ENCODE measurements at regions not wholly inside any gene's neighbourhood (a gene's known extent, or its start where the extent isn't known, plus 50 kb on each side); places are given as distances from the start of the nearest gene placed in this dataset.

DNA sequence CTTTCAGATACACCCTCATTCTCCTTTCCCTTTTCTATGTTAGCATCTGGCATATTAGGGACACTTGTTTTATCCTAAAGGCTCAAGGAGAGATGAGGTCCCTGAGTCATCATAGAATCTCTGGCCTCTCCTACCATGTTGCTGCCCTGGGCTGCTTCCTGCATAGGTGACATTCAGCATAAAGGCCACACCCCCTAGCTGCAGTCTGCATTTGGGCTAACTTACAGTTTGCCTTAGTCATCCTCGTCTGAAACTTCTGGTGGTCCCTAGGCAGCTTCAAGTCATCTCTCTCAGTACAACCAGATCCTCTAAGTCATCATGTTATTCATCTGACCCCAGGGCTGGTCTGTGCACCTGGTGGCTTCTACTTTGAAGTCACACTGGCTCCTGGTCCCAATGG, 982.7 kb upstream of the NR2F2 start:
- H3K4me3 ChIP-seq (ENCODE audit: low read depth, low read length): no peak overlapping the region
- TF ChIP-seq, protein P1, sequence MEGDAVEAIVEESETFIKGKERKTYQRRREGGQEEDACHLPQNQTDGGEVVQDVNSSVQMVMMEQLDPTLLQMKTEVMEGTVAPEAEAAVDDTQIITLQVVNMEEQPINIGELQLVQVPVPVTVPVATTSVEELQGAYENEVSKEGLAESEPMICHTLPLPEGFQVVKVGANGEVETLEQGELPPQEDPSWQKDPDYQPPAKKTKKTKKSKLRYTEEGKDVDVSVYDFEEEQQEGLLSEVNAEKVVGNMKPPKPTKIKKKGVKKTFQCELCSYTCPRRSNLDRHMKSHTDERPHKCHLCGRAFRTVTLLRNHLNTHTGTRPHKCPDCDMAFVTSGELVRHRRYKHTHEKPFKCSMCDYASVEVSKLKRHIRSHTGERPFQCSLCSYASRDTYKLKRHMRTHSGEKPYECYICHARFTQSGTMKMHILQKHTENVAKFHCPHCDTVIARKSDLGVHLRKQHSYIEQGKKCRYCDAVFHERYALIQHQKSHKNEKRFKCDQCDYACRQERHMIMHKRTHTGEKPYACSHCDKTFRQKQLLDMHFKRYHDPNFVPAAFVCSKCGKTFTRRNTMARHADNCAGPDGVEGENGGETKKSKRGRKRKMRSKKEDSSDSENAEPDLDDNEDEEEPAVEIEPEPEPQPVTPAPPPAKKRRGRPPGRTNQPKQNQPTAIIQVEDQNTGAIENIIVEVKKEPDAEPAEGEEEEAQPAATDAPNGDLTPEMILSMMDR (IDR thresholded peaks at IDR 0.05; ENCODE audit: low read depth, low read length): no peak

DNA sequence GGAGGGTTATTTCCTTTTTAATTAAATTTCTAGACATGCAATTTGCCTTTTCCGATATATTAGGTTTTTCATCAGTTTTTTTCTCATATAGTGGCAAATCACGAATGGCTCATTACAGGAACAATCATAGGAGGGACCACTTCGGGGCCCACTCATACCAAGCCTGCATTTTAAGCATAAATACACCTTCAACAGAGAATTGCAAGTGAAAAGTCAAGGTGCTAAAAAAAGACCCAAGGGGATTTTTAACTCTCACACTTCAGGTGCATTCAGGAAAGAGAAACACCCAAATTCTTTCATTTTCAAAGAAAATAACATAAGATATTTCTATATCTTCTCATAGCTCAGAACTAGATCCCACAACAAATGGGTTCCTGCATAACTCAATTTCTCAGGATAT, 979.6 kb upstream of the NR2F2 start:
- TF ChIP-seq, protein P1 (IDR thresholded peaks at IDR 0.05; ENCODE audit: low read depth, low read length): no peak
- H3K4me3 ChIP-seq (ENCODE audit: low read depth, low read length): no peak overlapping the region

DNA sequence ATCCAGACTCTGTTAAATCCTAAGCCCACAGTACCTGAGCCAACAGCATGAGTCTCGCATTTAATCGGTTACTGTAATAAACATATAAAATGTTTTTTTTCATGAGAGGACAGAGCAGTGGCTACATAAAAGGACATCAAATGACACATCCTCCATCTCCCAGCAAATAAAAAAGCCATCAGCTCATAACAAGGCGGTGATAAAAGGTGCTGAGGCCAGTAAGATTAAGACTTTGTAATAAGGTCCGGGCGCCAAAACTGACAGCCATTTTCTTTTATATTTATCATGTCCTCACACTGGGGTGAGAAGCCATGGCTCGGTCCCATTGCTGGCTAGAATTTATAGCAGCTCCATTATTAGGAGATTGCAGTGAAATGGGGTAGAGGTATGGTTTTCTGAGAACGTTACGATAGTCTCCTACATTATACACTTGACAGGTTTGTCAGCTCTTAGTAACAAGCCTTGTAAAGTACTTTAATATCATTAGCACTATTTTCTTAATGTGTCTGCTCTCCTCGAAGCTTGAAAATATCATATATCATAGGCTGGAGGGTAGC, 977.8 kb upstream of the NR2F2 start:
- TF ChIP-seq, protein P1 (IDR thresholded peaks at IDR 0.05; ENCODE audit: low read depth, low read length): no peak
- no peak overlapping the region for H3K4me3 ChIP-seq (ENCODE audit: low read depth, low read length)

DNA sequence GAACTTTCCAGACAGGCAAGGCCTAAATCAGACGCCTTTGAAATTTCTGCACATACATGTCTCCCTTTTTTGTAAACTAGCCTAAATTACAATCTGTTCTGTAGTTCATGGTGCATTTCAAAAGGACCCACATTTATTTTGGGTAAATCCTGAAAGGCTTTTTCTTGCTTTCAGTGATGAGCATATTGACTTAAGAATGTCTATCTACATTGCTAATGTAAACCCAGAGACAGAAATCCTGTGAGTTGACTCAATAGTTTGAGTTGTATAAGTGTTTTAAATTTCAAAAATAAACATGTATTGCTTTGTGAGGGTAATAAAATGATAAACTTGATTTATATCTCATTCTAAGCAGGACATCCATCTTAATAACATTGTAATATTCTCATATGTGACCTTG, 977.0 kb upstream of the NR2F2 start:
- TF ChIP-seq, protein P1 (IDR thresholded peaks at IDR 0.05; ENCODE audit: low read depth, low read length): no peak
- no peak overlapping the region for H3K4me3 ChIP-seq (ENCODE audit: low read depth, low read length)

DNA sequence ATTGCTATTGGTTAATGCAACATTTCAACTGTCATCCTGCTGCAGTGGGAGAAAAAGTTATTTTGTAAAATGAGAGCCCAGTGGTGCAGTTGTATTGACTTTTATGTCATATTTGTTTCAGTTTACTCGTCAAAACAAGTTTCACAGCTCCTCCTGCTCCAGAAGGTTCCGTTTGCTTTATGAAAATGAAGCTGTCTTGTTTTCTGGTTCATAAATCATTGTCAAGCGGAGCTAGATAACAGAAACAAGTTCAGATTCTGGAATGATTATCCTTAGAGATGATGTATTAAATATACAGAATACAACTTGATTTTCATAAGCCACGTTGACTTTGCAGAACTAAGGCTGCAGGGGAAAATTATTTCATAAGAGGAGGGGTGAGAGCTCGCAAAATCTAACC, 970.5 kb upstream of the NR2F2 start:
- TF ChIP-seq, protein P1 (IDR thresholded peaks at IDR 0.05; ENCODE audit: low read depth, low read length): no peak

DNA sequence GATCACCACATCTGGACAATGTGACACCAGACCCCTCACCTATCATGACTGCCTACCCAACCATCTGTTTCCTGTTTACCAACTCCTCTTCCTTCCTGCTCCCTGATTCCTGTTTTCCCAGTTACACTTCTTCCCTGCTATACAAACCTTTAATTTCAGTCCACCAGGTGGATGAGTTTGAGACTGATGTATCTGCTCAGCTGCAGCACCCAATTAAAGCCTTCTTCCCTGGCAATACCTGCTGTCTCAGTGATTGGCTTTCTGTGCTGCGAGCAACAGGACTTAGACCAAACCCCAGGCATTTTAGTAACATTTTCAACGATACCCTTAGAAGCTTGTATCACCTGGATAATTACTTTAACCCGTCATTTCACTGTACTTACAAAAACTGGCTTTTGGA, 968.2 kb upstream of the NR2F2 start:
- no peak overlapping the region for H3K4me3 ChIP-seq (ENCODE audit: low read depth, low read length)
- TF ChIP-seq, protein P1 (IDR thresholded peaks at IDR 0.05; ENCODE audit: low read depth, low read length): no peak

More for the DNA sequence above, 970.5 kb upstream of the NR2F2 start:
- H3K4me3 ChIP-seq (ENCODE audit: low read depth, low read length): no peak overlapping the region

DNA sequence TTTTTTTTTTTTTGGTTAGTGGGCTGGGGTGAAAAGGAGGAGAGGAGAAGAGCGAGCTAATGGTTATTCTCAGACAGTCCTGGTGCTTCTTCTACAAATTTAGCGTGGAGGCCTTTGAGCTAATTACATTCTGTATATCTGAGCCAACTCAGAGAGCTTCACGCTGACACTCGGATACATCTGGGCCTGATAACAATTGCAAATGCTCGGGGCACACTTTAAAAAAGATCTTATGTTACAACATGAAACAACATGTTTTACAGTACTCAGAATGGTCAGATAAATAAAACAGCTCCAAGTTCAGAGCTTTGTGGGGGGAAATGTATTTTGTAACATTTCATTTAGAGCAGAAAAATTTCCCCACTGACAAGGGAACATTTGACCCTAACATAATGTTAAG, 966.9 kb upstream of the NR2F2 start:
- H3K4me3 ChIP-seq (ENCODE audit: low read depth, low read length): no peak overlapping the region
- TF ChIP-seq, protein P1 (IDR thresholded peaks at IDR 0.05; ENCODE audit: low read depth, low read length): no peak
